ENCODE measurements at regions not wholly inside any gene's neighbourhood (a gene's known extent, or its start where the extent isn't known, plus 50 kb on each side); places are given as distances from the start of the nearest gene placed in this dataset.

DNA sequence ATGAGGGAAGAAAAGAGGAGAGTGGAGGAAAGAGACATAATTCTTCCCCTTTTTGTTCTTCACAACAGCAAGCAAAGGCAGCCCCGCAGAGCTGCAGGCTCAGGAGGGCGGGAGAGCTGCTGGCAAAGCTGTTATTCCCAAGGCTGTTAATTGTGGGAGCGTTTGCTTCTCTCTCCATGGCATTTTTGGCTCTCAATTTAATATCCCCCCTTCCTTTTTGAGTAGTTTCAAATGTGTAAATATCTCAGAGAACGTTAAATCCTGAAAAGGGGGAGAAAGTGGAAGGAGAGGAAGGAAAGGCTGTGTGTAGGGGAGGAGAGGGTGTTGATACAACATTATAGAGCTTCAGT, 165.7 kb downstream of the NSG2 start:
- no peaks in the 10 kb centered on the region for H3K4me1 Mint-ChIP-seq (ENCODE audit: low read depth)
- no peak overlapping the region for H3K4me3 Mint-ChIP-seq
- H3K27ac Mint-ChIP-seq = no peak overlapping the region
- peaks cover 60% of the 10 kb centered on the region for H3K9me3 Mint-ChIP-seq
- TF ChIP-seq, protein P1, sequence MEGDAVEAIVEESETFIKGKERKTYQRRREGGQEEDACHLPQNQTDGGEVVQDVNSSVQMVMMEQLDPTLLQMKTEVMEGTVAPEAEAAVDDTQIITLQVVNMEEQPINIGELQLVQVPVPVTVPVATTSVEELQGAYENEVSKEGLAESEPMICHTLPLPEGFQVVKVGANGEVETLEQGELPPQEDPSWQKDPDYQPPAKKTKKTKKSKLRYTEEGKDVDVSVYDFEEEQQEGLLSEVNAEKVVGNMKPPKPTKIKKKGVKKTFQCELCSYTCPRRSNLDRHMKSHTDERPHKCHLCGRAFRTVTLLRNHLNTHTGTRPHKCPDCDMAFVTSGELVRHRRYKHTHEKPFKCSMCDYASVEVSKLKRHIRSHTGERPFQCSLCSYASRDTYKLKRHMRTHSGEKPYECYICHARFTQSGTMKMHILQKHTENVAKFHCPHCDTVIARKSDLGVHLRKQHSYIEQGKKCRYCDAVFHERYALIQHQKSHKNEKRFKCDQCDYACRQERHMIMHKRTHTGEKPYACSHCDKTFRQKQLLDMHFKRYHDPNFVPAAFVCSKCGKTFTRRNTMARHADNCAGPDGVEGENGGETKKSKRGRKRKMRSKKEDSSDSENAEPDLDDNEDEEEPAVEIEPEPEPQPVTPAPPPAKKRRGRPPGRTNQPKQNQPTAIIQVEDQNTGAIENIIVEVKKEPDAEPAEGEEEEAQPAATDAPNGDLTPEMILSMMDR (IDR thresholded peaks at IDR 0.05) = no peak
- 0 out of 2 replicates have a peak, but pooled peaks cover 5% of the 10 kb centered on the region for H3K36me3 Mint-ChIP-seq (ENCODE audit: low read depth)
- peaks cover 5% of the 10 kb centered on the region for H3K27me3 Mint-ChIP-seq (ENCODE audit: insufficient read depth)
- no peak for DNase-seq

DNA sequence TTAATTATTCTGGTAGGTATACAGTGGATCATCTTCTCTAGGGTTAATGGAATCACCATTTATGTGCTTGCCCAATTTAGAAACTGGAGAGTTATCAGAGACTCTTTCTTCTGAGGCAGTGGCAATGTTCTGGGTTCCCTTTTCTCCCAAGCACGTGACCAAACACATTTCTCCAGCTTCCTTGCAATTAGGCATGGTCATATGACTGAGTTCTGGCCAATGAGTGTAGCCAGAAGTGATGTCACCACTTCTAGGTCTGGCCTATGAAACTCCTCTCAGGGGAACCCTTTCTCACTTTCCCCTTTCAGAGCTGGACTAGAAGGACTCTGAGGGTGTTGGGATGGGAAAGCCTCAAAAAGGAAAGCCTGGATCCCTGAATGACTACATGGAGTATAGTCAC, 172.0 kb downstream of the NSG2 start:
- peaks cover 55% of the 10 kb centered on the region for H3K9me3 Mint-ChIP-seq
- peaks cover 10% of the 10 kb centered on the region for H3K36me3 Mint-ChIP-seq (ENCODE audit: low read depth)
- no peaks in the 10 kb centered on the region for H3K4me1 Mint-ChIP-seq (ENCODE audit: low read depth)
- H3K27me3 Mint-ChIP-seq (ENCODE audit: insufficient read depth) = 0 out of 2 replicates have a peak, but pooled peaks cover 2% of the 10 kb centered on the region
- H3K4me3 Mint-ChIP-seq = no peak overlapping the region
- TF ChIP-seq, protein P1 (IDR thresholded peaks at IDR 0.05) = no peak
- H3K27ac Mint-ChIP-seq = no peak overlapping the region
- DNase-seq = no peak

DNA sequence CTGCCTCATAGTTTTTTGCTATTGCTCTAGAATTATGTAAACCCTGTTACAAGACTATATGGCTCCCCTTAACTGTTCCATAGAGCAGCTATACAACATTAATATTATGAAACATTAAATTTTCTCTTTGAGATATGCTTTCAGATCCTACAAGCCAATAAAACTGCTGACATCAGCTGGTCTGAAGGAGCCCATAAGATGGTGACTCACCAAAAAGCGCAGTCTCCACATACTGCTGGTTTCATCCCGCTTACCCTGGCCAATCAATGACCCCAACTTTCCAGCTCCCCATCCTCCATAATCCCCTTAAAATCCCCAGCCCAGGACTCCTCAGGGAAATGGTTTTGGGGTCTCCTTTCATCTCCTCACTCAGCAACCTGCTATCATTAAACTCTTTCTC, 172.7 kb downstream of the NSG2 start:
- Mint-ChIP-seq H3K4me1 (ENCODE audit: low read depth) (no peaks in the 10 kb centered on the region), H3K9me3 (peaks cover 51% of the 10 kb centered on the region), H3K27ac (no peak overlapping the region), H3K36me3 (ENCODE audit: low read depth) (peaks cover 10% of the 10 kb centered on the region), H3K27me3 (ENCODE audit: insufficient read depth) (0 out of 2 replicates have a peak, but pooled peaks cover 2% of the 10 kb centered on the region), H3K4me3 (no peak overlapping the region)
- TF ChIP-seq, protein P1 (IDR thresholded peaks at IDR 0.05) = no peak
- DNase-seq = no peak

DNA sequence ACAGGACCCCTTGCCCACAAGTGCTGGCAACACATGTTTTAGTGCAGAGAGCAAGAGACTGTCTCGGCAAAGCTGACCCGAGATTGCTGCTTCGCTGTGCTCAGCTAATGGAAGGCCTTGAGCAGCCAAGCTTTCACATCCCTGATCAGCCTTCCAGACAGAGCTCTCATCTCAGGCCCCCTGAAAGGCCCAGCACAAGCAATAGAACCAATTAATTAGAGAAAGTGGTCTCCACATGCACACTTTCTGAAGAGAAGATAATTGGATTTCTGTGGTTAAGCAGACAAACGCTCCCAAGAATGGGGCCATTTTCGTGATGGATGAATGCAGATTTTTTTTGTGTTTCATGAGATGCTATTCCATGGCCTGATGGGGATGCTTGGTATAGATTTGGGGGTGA, 174.9 kb downstream of the NSG2 start:
- TF ChIP-seq, protein P1 (IDR thresholded peaks at IDR 0.05) = no peak
- Mint-ChIP-seq H3K4me1 (ENCODE audit: low read depth) (no peaks in the 10 kb centered on the region), H3K27me3 (ENCODE audit: insufficient read depth) (0 out of 2 replicates have a peak, but pooled peaks cover 2% of the 10 kb centered on the region)

DNA sequence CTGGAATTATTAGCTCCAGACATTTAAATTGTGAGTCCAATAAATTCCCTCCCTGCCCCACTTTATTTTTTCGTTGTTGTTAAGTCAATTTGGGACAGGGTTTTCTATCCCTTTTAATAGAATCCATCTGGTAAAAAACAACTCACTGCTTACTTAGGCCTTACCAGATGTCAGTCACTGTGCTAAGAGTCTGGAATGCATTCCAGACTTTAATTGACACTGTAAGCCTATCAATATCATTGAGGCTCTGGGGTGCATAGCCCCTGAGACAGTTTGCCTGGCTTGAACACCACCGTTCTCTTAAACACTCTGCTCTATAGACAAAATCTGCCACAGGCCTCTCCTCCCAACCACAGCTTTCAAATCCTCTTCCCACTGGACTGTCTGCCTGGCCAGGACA, 175.9 kb downstream of the NSG2 start:
- no peaks in the 10 kb centered on the region for H3K27me3 Mint-ChIP-seq (ENCODE audit: insufficient read depth)
- no peak overlapping the region for H3K4me3 Mint-ChIP-seq
- no peak overlapping the region for H3K27ac Mint-ChIP-seq

More for the DNA sequence above, 174.9 kb downstream of the NSG2 start:
- Mint-ChIP-seq H3K36me3 (ENCODE audit: low read depth) (peaks cover 10% of the 10 kb centered on the region), H3K27ac (no peak overlapping the region), H3K9me3 (peaks cover 39% of the 10 kb centered on the region), H3K4me3 (no peak overlapping the region)
- no peak for DNase-seq

More for the DNA sequence above, 175.9 kb downstream of the NSG2 start:
- no peaks in the 10 kb centered on the region for H3K4me1 Mint-ChIP-seq (ENCODE audit: low read depth)
- peaks cover 38% of the 10 kb centered on the region for H3K9me3 Mint-ChIP-seq
- peaks cover 4% of the 10 kb centered on the region for H3K36me3 Mint-ChIP-seq (ENCODE audit: low read depth)
- DNase-seq = no peak
- TF ChIP-seq, protein P1 (IDR thresholded peaks at IDR 0.05) = no peak
